HFFc6 (cell line): ENCODE measurements at regions not wholly inside any gene's neighbourhood (a gene's known extent, or its start where the extent isn't known, plus 50 kb on each side); places are given as distances from the start of the nearest gene placed in this dataset.
"Not testable (repeated sequence)": the region's sequence is repeated elsewhere in the genome, so short reads cannot be mapped to it uniquely, and the experiment has no call there.

ENCODE experiments used
- DNase-seq: peaks from one replicate; pipeline ENCODE4 v3.0.0-alpha.2; 2018
- H3K27ac Mint-ChIP-seq: 2 replicates; pipeline ENCODE4 v1.8.0; 2020; ENCODE audit warnings: mild to moderate bottlenecking, mixed read lengths
- H3K27me3 Mint-ChIP-seq: 2 replicates; pipeline ENCODE4 v1.8.0; 2021; ENCODE audit warnings: mild to moderate bottlenecking, moderate library complexity, mixed read lengths; ENCODE audit not compliant: insufficient read depth
- H3K36me3 Mint-ChIP-seq: 2 replicates; pipeline ENCODE4 v1.8.0; 2021; ENCODE audit warnings: low read depth, mixed read lengths
- H3K4me1 Mint-ChIP-seq: 2 replicates; pipeline ENCODE4 v1.8.0; 2020; ENCODE audit warnings: low read depth, mixed read lengths
- H3K4me3 Mint-ChIP-seq: 2 replicates; pipeline ENCODE4 v1.8.0; 2020; ENCODE audit warnings: mild to moderate bottlenecking, moderate library complexity, mixed read lengths
- H3K9me3 Mint-ChIP-seq: 2 replicates; pipeline ENCODE4 v1.8.0; 2020; ENCODE audit warnings: mild to moderate bottlenecking, mixed read lengths
- TF ChIP-seq, protein P1 (sequence below): fragments of 200-600 bp; sonication (generic); IDR thresholded peaks from 2 replicates; pipeline ENCODE4 v1.5.0; 2021; ENCODE audit warnings: antibody characterized with exemption, mild to moderate bottlenecking

DNA sequence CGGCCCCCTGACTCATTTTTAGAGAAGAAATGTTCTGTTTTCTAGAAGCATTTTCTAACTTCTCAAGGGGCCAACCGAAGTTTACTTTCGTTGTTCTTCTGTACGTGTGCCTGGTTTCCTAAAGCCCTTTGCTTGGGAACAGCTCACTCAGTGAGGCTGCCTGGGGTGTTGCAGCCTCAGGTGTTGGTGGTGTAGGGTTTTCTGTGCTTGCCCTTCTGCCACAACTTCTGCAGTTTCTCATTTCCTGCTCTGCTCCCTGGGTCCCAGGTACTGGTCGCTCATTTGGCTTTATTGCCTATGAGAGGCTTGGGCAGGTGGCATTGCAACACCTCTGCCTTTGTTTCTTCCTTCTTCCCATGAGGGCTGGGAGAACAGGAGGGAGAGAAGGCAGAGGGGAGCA lies 278.3 kb downstream of the SOX4 start:
- Mint-ChIP-seq H3K4me1 (peaks cover 13% of the 10 kb centered on the region), H3K27ac (no peak overlapping the region), H3K27me3 (peaks cover 2% of the 10 kb centered on the region), H3K4me3 (no peak overlapping the region), H3K9me3 (no peaks in the 10 kb centered on the region), H3K36me3 (peaks cover 8% of the 10 kb centered on the region)
- TF ChIP-seq, protein P1, sequence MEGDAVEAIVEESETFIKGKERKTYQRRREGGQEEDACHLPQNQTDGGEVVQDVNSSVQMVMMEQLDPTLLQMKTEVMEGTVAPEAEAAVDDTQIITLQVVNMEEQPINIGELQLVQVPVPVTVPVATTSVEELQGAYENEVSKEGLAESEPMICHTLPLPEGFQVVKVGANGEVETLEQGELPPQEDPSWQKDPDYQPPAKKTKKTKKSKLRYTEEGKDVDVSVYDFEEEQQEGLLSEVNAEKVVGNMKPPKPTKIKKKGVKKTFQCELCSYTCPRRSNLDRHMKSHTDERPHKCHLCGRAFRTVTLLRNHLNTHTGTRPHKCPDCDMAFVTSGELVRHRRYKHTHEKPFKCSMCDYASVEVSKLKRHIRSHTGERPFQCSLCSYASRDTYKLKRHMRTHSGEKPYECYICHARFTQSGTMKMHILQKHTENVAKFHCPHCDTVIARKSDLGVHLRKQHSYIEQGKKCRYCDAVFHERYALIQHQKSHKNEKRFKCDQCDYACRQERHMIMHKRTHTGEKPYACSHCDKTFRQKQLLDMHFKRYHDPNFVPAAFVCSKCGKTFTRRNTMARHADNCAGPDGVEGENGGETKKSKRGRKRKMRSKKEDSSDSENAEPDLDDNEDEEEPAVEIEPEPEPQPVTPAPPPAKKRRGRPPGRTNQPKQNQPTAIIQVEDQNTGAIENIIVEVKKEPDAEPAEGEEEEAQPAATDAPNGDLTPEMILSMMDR = no peak
- no peak for DNase-seq

DNA sequence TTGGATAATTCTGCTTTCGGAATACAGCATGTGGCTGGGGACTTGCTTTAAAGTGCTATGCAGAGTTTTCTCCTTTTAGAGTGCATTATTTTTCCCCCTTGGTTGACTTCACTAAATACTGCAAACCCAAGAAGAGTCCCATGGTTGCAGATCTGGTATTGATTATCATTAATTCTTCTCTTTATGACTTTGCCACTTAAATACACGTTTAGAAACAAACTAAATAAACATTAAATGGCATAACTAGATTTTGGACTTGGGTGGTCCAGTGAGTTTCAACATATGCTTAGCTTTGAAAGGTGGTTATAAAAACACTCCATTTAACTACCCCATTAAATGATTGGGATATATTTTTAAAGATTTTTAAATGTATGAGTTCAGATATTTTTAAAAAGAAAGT lies 279.2 kb downstream of the SOX4 start:
- H3K36me3 Mint-ChIP-seq = peaks cover 15% of the 10 kb centered on the region
- peaks cover 2% of the 10 kb centered on the region for H3K27me3 Mint-ChIP-seq
- no peak overlapping the region for H3K27ac Mint-ChIP-seq
- no peak for DNase-seq
- H3K4me1 Mint-ChIP-seq = peaks cover 13% of the 10 kb centered on the region
- TF ChIP-seq, protein P1 = no peak
- H3K9me3 Mint-ChIP-seq = no peaks in the 10 kb centered on the region
- no peak overlapping the region for H3K4me3 Mint-ChIP-seq

DNA sequence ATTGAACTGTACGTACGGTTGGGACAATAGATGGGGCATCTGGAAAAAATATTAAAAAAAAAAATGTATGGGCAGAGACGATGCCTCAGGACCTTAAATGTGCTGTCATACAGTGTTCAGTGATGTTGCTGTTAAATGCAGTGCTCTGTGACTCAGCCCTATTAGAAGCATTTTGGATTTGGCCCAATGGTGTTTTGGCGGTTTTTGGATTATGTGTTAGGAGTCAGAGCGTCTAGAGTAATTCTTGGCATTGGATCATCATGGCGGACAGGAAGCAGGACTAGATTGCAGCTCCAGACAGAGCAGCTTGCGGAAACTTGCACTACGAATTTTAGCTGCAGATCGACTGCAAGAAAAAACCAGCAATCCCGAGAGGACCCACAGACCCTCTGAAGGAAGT lies 280.0 kb downstream of the SOX4 start:
- TF ChIP-seq, protein P1 = no peak
- H3K27ac Mint-ChIP-seq = peak overlapping the region; percentile 79
- no peaks in the 10 kb centered on the region for H3K9me3 Mint-ChIP-seq
- peaks cover 2% of the 10 kb centered on the region for H3K27me3 Mint-ChIP-seq
- DNase-seq = peak; percentile 91
- peaks cover 15% of the 10 kb centered on the region for H3K36me3 Mint-ChIP-seq
- peaks cover 13% of the 10 kb centered on the region for H3K4me1 Mint-ChIP-seq
- peak overlapping the region; percentile 67 for H3K4me3 Mint-ChIP-seq

DNA sequence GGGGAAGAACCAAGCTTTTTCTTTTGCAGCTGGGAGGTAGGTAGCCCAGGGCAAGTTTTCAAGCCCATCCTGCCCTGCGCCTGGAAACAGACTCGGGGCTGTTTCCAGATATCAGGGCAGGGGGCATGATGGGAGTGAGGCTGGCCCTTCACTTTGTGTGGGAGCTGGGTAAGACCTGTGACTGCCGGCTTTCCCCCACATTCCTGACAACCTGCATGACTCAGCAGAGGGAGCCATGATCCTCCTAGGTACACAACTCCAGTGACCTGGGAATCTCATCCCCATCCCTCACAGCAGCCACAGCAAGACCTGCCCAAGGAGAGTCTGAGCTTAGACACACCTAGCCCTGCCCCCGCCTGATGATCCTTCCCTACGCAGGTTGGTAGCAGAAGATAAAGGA lies 280.8 kb downstream of the SOX4 start:
- H3K27ac Mint-ChIP-seq = no peak overlapping the region
- TF ChIP-seq, protein P1 = no peak
- no peak for DNase-seq
- 0 out of 2 replicates have a peak, but pooled peaks cover 2% of the 10 kb centered on the region for H3K9me3 Mint-ChIP-seq
- peaks cover 19% of the 10 kb centered on the region for H3K36me3 Mint-ChIP-seq
- peaks cover 13% of the 10 kb centered on the region for H3K4me1 Mint-ChIP-seq
- peak overlapping the region; percentile 67; the same call in 1 of the 2 replicates for H3K4me3 Mint-ChIP-seq
- H3K27me3 Mint-ChIP-seq = peaks cover under 1% of the 10 kb centered on the region

DNA sequence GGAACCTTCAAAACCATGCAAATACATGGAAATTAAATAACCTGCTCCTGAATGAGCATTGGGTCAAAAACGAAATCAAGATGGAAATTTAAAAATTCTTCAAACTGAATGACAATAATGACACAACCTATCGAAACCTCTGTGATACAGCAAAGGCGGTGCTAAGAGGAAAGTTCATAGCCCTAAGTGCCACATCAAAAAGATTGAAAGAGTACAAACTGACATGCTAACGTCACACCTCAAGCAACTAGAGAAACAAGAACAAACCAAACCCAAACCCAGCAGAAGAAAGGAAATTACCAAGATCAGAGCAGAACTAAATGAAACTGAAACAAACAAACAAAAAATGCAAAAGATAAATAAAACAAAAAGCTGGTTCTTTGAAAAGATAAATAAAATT lies 283.5 kb downstream of the SOX4 start:
- H3K27ac Mint-ChIP-seq, H3K27me3 Mint-ChIP-seq, DNase-seq, H3K4me3 Mint-ChIP-seq: not testable (repeated sequence)
- Mint-ChIP-seq H3K4me1 (peaks cover 13% of the 10 kb centered on the region), H3K36me3 (peaks cover 31% of the 10 kb centered on the region), H3K9me3 (peaks cover 14% of the 10 kb centered on the region)

DNA sequence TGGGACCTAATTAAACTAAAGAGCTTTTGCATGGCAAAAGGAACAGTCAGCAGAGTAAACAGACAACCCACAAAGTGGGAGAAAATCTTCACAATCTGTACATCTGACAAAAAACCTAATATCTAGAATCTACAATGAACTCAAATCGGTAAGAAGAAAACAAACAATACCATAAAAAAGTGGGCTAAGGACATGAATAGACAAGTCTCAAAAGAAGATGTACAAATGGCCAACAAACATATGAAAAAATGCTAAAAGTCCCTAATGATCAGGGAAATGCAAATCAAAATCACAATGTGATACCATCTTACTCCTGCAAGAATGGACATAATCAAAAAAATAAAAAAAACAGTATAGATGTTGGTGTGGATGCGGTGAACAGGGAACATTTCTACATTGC lies 286.7 kb downstream of the SOX4 start:
- not testable (repeated sequence) for H3K27me3 Mint-ChIP-seq, H3K4me1 Mint-ChIP-seq, H3K27ac Mint-ChIP-seq, H3K4me3 Mint-ChIP-seq, DNase-seq
- H3K36me3 Mint-ChIP-seq = peaks cover 32% of the 10 kb centered on the region
- peaks cover 14% of the 10 kb centered on the region for H3K9me3 Mint-ChIP-seq

DNA sequence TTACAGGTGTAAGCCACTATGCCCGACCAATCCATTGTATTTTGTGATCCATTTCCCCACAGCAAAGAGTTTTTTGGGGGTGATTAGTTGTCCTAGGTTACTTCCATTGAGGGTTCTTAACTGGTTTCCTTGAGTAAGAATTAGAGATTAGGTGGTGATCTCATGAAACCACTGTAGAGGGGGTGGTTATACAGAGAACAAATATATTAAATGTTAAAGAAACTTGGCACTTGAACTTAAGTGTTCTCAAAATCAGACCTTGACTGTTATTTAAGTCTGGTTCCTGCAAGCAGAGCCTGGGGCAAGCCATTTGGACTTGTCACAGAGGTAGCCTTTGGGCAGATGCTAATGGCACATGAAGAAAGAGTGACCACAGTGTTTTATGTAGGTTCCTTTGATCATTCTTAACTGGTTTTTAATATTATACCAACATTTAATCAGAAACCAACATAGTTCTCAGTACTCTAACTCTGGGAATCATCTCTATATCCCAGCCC lies 288.5 kb downstream of the SOX4 start:
- no peak overlapping the region for H3K27ac Mint-ChIP-seq
- H3K4me3 Mint-ChIP-seq = no peak overlapping the region
- peaks cover 14% of the 10 kb centered on the region for H3K9me3 Mint-ChIP-seq
- no peaks in the 10 kb centered on the region for H3K27me3 Mint-ChIP-seq
- TF ChIP-seq, protein P1 = no peak
- no peak for DNase-seq
- no peaks in the 10 kb centered on the region for H3K4me1 Mint-ChIP-seq
- H3K36me3 Mint-ChIP-seq = peaks cover 30% of the 10 kb centered on the region
